Activated gamma-delta T cell treated with Interleukin-2 at 50 U/mL for 16 hours (primary cell): ENCODE measurements at regions not wholly inside any gene's neighbourhood (a gene's known extent, or its start where the extent isn't known, plus 50 kb on each side); places are given as distances from the start of the nearest gene placed in this dataset.
"Not testable (repeated sequence)": the region's sequence is repeated elsewhere in the genome, so short reads cannot be mapped to it uniquely, and the experiment has no call there.

ENCODE experiments used
- DNase-seq: peaks from one replicate; pipeline ENCODE4 v3.0.0-alpha.2; 2020

DNA sequence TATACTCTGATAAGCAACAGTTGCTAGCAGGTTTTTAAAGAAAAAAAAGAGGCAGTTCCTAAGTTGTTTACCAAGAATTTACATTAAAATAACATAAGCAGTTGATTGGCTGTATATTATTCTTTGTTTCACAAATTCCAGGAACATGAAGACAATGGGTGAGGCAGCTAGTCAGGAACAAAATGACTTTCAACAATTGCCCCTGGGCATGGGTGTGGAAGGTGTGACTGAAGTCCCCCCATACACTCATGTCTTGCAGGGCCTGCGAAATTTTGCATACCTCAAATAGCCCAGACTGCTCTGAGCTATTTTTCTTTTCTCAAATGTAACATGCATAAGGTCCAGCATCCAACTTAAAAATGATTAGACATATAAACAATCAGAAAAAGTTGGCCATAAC lies 267.2 kb upstream of the DIO3 start:
- DNase-seq, result no peak

DNA sequence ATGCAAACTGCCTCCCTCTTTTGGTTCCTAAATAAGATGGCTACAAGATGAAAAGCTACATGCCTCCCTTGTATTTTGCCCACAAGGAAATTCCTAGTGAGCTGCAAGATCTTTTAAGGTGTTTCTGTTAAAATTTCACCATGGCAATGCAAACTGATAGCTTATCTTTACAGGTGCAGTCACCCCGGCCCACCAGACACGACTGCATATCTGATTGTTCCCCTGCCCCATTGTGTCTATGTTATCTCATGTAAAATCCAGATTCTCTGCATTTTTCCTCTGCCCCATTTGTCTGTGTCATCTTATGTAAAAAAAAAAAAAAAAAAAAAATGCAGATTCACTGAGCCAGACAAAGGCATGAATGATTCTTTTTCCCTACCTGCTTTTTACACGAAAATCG lies 261.5 kb upstream of the DIO3 start:
- not testable (repeated sequence) for DNase-seq

DNA sequence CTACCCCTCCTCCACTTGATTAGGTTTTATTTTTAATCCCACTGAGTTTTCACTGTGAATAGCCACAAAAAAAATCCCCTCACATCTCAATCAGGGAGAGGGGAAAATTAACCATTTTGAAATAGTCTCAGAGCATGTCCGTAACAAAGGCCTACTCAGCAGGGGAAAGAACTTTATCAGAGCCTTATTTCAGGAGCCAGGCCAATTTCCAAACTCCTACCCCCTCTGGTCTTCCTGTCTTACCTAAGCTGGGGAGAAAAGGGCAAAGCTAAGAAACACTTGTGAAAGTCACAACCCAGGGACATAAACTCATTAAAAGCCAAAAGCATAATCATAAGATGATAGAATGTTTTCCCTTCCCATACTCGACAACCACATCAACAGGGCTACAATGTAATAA lies 260.3 kb upstream of the DIO3 start:
- DNase-seq, result no peak

DNA sequence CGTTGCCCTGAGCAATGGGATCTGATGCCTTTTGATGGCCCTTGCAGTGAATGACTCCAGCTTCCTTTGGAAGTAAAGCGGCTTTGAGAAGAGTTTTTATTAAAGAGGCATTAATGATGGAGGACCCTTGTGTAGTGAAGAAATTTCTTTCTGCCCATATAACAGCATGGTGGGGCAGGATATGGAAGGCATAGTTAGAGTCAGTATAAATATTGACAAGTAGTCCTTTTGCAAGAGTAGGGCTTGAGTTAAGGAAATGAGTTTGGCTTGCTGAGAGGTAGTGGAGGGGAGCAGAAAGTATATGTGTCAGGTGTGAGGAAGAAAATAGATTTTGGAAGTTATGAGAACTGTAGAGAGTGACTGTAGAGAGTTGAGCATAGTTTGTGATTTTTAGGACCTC lies 254.1 kb upstream of the DIO3 start:
- DNase-seq, result not testable (repeated sequence)

DNA sequence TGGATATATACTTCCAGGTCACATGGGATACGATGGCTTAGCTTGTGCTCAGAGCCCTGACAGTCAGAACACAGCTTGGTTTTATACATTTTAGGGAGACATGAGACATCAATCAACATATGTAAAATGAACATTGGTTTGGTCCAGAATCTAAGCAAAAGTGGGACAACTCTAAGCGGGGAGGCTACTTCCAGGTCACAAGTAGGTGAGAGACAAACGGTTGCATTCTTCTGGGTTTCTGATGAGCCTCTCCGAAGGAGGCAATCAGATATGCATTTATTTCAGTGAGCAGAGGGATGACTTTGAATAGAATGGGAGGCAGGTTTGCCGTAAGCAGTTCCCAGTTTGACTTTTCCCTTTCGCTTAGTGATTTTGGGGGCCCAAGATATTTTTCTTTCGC lies 250.1 kb upstream of the DIO3 start:
- DNase-seq, result not testable (repeated sequence)

- no peak for DNase-seq
Measured at GRCh38 chr14:101313268-101313667, 248.0 kb upstream of the DIO3 start.

DNA sequence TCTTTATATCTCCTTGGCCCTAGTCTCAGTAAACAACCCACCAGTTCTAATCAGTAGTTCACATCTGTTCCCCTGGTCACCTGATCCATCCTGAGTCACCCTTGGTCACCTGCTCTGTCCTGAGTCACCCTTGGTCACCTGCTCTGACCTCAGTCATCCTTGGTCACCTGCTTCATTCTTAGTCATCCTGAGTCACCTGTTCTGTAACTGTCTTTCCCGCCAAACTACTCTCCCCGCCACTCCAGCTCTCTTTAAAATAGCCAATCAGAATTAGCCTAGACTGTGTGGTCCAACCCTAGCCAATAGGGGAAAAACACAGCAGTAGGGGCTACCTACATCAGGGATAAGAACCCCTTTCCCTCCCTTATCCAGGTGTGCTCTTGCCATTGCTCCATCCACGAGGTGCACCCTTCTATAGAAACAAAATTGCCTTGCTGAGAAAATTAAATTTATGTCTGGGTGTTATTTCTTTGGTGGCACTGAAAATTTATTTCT lies 245.4 kb upstream of the DIO3 start:
- DNase-seq, result no peak

GRCh38 chr14:101318271-101318670 lies 243.0 kb upstream of the DIO3 start:
- DNase-seq, result no peak

DNA sequence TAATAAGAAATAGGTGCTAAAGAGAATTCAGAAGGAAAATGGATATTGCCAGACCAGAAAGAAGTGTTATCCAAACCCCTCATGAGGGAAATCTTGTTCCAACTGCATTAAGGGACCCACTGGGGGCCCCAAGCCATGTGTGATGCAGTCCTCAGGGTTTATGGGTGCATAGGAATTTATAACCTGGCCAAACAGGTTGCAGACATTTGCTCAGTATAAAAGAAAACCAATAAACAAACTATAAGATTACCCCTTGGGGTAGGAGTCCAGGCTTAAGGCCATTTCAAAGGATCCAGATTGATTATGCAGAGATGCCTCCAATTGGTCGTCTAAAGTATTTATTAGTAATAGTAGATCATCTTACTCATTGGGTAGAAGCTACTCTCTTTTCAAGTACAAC lies 240.9 kb upstream of the DIO3 start:
- no peak for DNase-seq

DNA sequence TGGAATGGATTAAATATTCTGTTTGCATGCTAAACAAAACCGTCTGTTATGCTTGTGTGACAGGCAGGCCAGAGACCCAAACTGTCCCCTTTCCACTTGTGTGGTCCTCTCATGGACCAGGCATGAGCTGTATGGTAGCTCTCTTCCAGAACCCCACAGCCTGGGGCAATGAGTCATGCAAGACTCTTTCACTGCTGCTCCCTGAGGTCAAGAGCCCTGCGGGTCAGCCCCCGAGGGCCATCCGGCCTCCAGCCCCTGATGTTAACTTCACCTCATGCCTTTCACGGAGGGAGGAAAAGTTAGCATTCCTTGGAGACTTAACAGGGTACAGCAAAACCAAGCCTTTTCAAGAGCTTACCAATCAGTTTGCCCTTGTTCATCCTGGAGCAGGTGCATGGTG lies 239.1 kb upstream of the DIO3 start:
- no peak for DNase-seq

DNA sequence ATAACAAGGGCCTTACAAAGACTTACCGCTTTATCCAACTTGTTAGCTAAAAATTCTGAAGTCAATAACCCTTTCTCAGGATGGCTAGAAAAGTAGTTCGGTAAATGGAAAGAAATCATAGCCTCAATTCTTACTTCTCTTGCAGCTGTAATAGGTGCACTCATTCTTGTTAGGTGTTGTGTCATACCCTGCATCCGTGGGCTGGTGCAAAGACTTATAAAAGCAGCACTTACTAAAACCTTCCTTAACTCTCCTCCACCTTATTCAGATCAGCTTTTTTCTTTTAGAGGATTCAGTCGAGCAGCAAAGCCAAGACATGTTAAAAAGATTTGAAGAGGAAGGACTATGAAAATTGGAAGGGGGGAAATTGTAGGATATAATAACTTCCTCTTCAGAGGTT lies 238.2 kb upstream of the DIO3 start:
- DNase-seq, result no peak

GRCh38 chr14:101323614-101324235 lies 237.6 kb upstream of the DIO3 start:
- DNase-seq, result not testable (repeated sequence)

GRCh38 chr14:101325319-101325718 lies 236.0 kb upstream of the DIO3 start:
- DNase-seq, result no peak

DNA sequence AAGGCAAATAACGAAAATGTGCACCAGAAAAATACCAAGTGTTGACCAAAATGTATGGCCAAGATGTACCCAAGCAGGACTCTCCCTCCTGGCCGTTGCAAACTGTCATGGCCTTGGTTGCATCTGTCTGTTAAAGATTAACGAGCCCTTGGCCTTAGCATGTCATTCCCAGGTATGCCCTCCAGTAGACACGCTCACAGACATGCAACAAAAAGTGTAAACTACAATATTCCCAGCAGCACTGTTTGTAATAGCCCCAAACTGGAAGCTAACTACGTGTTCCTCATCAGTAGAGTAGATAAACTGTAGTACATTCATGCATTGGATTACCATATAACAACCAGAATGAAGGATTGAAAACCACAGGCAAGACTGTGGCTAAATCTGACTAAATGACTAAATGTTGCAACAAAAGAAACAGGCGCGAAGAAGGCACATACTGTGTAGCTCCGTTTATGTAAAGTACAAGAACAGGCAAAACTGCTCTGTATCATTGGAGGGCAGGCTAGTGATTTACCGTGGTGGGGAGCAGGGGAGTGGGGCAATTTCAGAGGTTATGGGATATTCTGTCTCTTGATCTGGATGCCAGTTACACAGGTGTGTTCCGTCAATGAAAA lies 232.8 kb upstream of the DIO3 start:
- DNase-seq, result no peak

DNA sequence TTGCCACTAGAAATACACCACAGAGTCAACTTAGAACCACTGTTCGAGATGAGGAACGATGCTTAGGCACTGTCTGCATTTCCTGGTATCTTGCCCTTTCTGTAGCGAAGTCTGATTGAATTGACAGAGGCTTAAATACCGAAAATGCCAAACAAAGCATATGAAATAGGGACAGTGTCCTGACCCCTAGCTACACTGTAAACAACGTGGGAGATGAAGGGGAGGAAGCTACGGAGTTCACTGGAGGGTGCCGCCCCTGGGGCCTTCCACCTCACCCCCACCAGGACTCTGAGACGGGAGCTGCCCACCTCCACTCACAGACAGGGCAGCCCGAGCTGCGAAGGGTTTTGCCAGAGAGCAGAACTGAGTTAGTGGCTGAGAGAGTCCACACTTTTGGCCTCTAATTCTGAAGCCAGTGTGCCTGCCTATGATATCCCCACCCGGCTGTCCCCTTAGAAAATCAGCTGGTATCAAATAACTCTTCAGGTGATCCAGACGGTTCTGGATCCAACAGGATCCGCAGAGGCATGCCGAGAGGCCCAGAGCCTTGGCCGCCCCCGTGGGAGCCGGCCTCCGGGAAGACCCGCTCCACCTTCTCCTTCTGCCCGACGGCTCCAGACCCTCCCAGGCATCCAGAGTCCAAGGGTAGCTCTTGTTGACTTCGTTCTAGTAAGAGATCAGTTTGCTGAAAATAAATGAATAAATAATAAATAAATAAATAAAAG lies 230.7 kb upstream of the DIO3 start:
- DNase-seq, result no peak

DNA sequence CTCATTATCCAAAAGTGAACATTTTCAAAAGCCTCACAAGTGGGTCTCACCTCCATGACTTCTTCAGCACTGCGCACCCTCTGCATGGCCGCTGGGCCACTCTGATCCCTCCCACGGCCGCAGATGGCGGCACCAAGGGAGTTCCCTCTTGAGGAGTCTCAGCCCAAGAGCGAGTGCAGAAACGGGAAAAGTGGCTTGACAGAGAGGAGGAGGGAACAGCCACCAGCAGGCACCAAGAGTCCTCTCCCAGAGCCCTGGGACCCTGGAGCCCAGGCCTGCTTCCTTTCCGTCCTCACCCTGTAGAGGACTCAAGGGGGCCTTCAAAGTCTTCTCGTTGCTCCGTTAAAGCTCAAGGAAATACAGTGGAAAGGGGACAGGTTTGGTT lies 230.2 kb upstream of the DIO3 start:
- DNase-seq, result no peak

- no peak for DNase-seq
Measured at GRCh38 chr14:101331661-101332169, 229.6 kb upstream of the DIO3 start.

DNA sequence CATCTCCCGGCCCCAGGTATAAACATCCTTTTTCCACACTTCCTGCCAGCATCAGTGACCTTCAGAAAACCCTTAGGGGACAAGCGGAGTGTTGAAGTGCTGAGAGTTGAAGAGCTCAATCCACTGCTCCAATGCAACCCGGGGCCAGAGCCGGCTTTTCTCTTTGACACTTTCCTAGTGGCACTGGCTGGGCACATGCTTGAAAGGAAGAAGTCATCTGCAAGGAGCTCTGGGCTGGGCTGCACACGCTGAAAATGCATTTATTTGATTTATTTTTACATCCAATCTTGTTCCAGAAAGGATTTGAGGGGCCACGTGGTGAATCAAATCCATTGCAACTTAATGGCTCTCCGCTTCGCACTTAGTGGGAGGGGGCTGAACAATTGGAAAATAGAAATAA lies 229.0 kb upstream of the DIO3 start:
- DNase-seq, result no peak

GRCh38 chr14:101333335-101334280 lies 227.7 kb upstream of the DIO3 start:
- no peak for DNase-seq

DNA sequence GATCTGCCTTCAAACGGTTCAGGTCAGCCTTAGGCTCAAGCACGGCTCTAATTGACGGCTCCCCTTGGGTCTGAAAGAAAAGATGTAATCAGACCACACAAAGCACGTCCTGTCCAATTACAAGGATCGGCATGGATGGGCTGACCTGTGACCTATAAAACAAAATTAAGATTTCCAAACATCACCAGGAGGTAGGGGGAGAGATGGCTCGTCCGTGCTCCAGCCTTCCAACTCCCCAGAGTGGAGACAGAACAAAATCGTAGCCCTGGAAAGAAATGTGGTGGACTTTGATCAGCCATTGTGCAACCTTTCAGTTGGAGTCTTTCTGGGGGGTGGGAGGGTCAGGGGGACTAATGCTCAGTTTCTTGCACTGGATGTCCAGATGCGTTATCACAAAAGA lies 226.6 kb upstream of the DIO3 start:
- DNase-seq, result no peak

- DNase-seq, result no peak
Measured at GRCh38 chr14:101335061-101335661, 226.1 kb upstream of the DIO3 start.

DNA sequence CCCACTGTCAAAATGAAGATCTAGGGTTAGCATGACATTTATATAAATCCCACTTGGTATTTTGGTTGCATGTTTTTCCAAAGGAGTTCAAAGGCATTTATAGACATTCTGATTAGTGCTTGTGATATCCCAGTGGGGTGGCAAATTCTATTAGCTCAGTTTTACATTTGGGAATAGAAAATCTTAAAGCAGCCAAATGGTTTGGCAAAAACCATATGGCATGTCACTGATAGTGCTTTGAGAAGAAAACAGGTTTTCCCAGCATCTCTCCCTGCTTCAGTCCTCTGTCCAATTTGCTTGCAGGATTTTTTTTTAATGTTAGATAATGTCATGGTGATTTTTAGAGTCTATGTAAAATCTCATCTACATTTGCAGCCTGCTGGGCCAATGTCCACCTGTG lies 225.1 kb upstream of the DIO3 start:
- no peak for DNase-seq

- no peak for DNase-seq
Measured at GRCh38 chr14:101337053-101337452, 224.2 kb upstream of the DIO3 start.
